Astrocyte of the spinal cord (primary cell): ENCODE measurements at regions not wholly inside any gene's neighbourhood (a gene's known extent, or its start where the extent isn't known, plus 50 kb on each side); places are given as distances from the start of the nearest gene placed in this dataset.

Experiments used
- DNase-seq: peaks from one replicate; pipeline ENCODE4 v3.0.0; 2011; ENCODE audit warnings: low read depth, low spot score
- H3K4me3 ChIP-seq: 2 replicates; pipeline ENCODE4 v1.5.1; 2011; ENCODE audit warnings: low read depth, mild to moderate bottlenecking, low read length, moderate library complexity
- in situ Hi-C: cut with HindIII; loops from 2 replicates; pipeline ENCODE4 v1.10.0; 2017; ENCODE audit warnings: low sequenced_read_pairs
- TF ChIP-seq, protein P1 (sequence below): IDR thresholded peaks from 2 replicates; pipeline ENCODE4 v1.5.1; 2012; ENCODE audit warnings: low read depth, mild to moderate bottlenecking, low read length, inconsistent platforms

DNA sequence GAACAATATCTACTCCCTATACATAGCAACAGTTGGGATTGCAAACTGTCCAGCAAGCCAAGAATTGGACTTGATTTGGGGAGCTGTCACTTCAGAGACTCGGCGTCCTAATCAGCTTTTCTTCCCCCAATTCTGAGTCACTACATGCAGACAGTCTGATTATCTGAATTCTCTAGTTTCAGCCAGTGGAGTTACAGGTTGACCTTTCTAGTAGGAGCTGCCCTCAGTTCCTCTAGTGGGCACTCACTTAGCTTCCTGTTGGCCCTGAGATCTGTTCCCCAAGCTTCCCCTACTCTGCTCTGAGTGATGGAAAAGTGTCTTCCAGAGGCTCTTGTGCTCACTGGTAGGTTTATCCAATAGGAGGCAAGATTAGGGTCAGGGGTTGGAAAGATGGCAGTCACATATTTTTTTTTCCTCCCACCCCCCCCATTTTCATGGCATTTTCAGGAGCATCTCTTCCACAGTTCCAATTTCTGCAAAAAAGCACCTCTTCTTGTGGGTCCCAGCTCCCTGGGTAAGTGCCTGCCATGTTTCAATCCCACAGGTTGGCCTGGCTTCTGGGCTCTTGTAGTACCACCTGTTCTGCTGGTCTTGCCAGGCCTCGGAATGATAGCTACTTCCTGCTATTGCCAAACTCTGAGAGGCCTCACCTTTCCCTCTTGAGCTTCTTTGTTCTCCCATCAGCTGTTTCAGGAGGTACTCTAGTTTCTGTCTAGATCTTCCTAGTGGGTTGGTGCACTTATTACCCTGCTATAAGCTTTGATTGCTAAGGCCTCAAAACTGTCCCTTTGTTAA, 182.2 kb downstream of the RAP2B start:
- in situ Hi-C loops: no loop called here
- no peak for DNase-seq
- TF ChIP-seq, protein P1, sequence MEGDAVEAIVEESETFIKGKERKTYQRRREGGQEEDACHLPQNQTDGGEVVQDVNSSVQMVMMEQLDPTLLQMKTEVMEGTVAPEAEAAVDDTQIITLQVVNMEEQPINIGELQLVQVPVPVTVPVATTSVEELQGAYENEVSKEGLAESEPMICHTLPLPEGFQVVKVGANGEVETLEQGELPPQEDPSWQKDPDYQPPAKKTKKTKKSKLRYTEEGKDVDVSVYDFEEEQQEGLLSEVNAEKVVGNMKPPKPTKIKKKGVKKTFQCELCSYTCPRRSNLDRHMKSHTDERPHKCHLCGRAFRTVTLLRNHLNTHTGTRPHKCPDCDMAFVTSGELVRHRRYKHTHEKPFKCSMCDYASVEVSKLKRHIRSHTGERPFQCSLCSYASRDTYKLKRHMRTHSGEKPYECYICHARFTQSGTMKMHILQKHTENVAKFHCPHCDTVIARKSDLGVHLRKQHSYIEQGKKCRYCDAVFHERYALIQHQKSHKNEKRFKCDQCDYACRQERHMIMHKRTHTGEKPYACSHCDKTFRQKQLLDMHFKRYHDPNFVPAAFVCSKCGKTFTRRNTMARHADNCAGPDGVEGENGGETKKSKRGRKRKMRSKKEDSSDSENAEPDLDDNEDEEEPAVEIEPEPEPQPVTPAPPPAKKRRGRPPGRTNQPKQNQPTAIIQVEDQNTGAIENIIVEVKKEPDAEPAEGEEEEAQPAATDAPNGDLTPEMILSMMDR: no peak
- no peak overlapping the region for H3K4me3 ChIP-seq

DNA sequence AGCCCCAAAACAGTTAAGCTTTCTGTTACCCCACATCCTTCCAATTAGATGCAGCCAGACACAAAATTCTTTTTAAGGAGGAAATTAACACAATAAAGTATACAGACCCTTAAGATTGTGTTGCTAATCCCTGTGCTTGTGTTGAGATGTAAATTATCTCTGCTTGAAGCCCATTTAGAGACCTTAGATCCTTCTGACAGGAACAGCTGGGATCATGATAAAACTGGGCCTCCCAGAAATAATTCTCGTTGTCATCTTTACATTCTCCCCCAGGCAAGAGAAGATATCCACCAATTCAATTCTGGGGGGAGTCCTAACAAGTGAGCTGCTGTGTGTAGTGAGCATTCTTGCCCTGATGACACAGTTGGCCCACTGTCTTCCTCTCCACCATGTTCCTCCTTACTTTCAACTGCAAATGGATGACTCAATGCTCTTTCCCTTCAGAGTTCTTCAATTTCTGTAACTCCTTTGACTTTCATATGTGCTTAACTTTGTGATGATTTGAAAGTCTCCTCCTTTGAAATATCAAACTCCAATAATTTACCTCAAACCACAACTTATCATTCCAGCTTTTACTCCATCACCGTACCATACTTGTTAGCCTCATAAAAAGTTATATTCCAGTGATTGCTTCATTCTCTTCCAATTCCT, 186.6 kb downstream of the RAP2B start:
- peak; percentile 37 for DNase-seq
- no peak overlapping the region for H3K4me3 ChIP-seq
- in situ Hi-C loops: no loop called here
- TF ChIP-seq, protein P1: no peak

DNA sequence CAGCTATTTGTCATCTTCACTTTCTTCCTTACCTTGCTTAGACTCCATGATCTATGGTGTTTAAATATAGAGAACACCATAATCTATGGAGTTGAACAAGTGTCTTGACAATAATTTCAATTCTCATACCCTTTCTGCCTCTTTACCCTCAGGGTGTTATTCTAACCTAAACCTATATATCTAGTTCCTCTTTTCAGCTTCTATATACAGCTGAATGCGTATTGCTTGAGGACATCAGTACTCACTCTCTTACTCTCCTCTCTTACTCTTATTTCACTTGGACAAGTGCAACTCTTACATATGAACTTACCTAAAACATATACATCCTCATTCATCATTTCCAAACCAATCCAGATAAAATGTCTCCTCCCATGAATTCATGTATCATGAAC, 187.1 kb downstream of the RAP2B start:
- in situ Hi-C loops: no loop called here
- H3K4me3 ChIP-seq: no peak overlapping the region
- TF ChIP-seq, protein P1: no peak
- DNase-seq: no peak

DNA sequence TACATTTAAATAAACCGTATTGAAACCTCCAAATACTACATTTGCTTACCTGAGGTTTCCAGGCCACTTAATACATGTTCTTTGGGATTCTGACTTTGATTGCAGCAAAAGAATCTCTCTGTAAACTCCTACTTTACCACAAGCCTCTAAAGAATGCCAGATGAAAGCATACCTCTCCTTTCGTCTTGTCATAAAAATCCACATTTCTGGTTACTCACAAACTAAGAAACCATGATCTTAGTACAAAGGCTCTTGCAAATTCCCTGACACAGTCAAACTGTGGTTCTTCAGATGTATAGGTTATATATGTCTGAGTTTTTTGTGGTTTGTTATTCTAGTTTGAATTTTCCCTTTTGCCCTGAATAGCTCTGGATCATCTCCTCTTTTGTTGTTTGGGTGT, 188.4 kb downstream of the RAP2B start:
- TF ChIP-seq, protein P1: no peak
- peak; percentile 92 for DNase-seq
- in situ Hi-C loops: no loop called here
- H3K4me3 ChIP-seq: no peak overlapping the region

DNA sequence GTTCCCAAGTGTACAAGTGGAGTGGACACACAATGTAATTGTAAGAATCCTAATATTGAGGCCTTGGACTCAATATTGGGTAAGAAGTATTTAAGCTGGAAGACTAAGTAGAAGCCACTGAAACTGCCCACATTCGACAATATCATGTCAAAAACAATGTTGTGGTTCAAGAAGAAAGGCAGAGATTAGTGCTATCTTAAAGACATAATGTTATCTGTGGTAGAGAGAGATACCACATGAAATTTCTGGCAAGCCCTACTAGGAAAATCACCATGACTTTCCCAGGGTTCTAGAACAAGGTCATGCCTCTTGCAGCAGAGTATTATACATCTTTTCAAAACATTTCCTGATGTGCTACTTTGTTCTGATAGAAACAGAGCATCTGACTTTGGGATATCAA, 192.6 kb downstream of the RAP2B start:
- no peak for DNase-seq
- no peak overlapping the region for H3K4me3 ChIP-seq
- in situ Hi-C loops: no loop called here
- TF ChIP-seq, protein P1: no peak

DNA sequence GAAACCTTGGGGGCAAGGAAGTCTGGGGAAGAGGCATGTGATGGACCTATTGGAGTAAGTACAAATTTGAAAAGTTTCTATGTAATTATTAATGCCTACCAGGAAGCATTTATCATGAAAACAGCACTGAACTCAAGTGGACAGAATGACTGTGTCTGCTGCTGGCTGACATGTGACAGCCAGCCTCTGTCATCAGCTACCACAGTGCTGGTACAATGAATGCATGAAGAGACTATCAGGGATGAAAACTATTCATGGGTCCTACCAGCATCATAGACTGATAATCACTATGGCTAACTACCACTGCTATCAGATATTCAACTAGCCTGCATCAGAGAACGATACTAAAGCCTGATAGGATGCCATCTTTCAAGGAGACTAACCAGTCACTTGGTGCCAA, 193.5 kb downstream of the RAP2B start:
- TF ChIP-seq, protein P1: no peak
- in situ Hi-C loops: no loop called here
- H3K4me3 ChIP-seq: no peak overlapping the region
- DNase-seq: no peak
